Astrocyte (in vitro differentiated cells and primary cell): ENCODE measurements at regions not wholly inside any gene's neighbourhood (a gene's known extent, or its start where the extent isn't known, plus 50 kb on each side); places are given as distances from the start of the nearest gene placed in this dataset.
A peak's percentile ranks its signal among the peaks of the same experiment; 100 is the strongest.

Experiments
- DNase-seq: peaks from one replicate; pipeline ENCODE4 v3.0.0-alpha.2; 2010; ENCODE audit warnings: low read depth
- FAIRE-seq: peaks from 2 replicates; lab custom pipeline; 2011; peaks lifted over from hg19 to GRCh38; lab: Jason Lieb, UNC
- H2AFZ ChIP-seq: 2 replicates; pipeline ENCODE4 v1.6.0; 2012; ENCODE audit warnings: low read depth, low read length, inconsistent platforms
- H3K27ac ChIP-seq: 2 replicates; pipeline ENCODE4 v1.5.1; 2011; ENCODE audit warnings: low read depth, low read length, inconsistent platforms
- H3K27me3 ChIP-seq: 2 replicates; pipeline ENCODE4 v1.6.0; 2011; ENCODE audit warnings: low read length, inconsistent platforms; ENCODE audit not compliant: insufficient read depth
- H3K36me3 ChIP-seq: 2 replicates; pipeline ENCODE4 v1.5.1; 2011; ENCODE audit warnings: low read length, inconsistent platforms; ENCODE audit not compliant: insufficient read depth
- H3K4me1 ChIP-seq: 2 replicates; pipeline ENCODE4 v1.5.1; 2011; ENCODE audit warnings: low read length, inconsistent platforms; ENCODE audit not compliant: insufficient read depth
- H3K4me2 ChIP-seq: 2 replicates; pipeline ENCODE4 v1.6.0; 2012; ENCODE audit warnings: low read length, inconsistent platforms
- H3K4me3 ChIP-seq: 2 replicates; pipeline ENCODE4 v1.5.1; 2011; ENCODE audit warnings: low read depth, mild to moderate bottlenecking, low read length, inconsistent platforms; ENCODE audit not compliant: insufficient read depth
- H3K79me2 ChIP-seq: 2 replicates; pipeline ENCODE4 v1.6.0; 2012; ENCODE audit warnings: mild to moderate bottlenecking, low read length, inconsistent platforms; ENCODE audit not compliant: insufficient read depth
- H3K9ac ChIP-seq: 2 replicates; pipeline ENCODE4 v1.6.0; 2012; ENCODE audit warnings: mild to moderate bottlenecking, low read length, inconsistent platforms
- H3K9me3 ChIP-seq: 2 replicates; pipeline ENCODE4 v1.5.1; 2012; ENCODE audit warnings: low read depth, mild to moderate bottlenecking, low read length, inconsistent platforms; ENCODE audit not compliant: insufficient read depth
- H4K20me1 ChIP-seq: 2 replicates; pipeline ENCODE4 v1.6.0; 2012; ENCODE audit warnings: low read length, inconsistent platforms; ENCODE audit not compliant: insufficient read depth
- H3K27ac Mint-ChIP-seq: one replicate; pipeline ENCODE4 v1.8.0; 2021; ENCODE audit warnings: mild to moderate bottlenecking, mixed read lengths; ENCODE audit not compliant: unreplicated experiment
- H3K27me3 Mint-ChIP-seq: one replicate; pipeline ENCODE4 v1.8.0; 2021; ENCODE audit warnings: low read depth, mixed read lengths; ENCODE audit not compliant: unreplicated experiment
- H3K36me3 Mint-ChIP-seq: one replicate; pipeline ENCODE4 v1.8.0; 2021; ENCODE audit warnings: low read depth, mixed read lengths; ENCODE audit not compliant: unreplicated experiment
- H3K4me1 Mint-ChIP-seq: one replicate; pipeline ENCODE4 v1.8.0; 2021; ENCODE audit warnings: low read depth, mixed read lengths; ENCODE audit not compliant: unreplicated experiment
- H3K4me3 Mint-ChIP-seq: one replicate; pipeline ENCODE4 v1.8.0; 2021; ENCODE audit warnings: mild to moderate bottlenecking, moderate library complexity, mixed read lengths; ENCODE audit not compliant: unreplicated experiment
- H3K9me3 Mint-ChIP-seq: one replicate; pipeline ENCODE4 v1.8.0; 2021; ENCODE audit warnings: mild to moderate bottlenecking, mixed read lengths; ENCODE audit not compliant: unreplicated experiment
- CTCF ChIP-seq: IDR thresholded peaks from 2 replicates; pipeline ENCODE4 v1.5.1; 2011; ENCODE audit warnings: low read depth, mild to moderate bottlenecking, inconsistent platforms, low read length, moderate library complexity; ENCODE audit not compliant: insufficient read depth
- EZH2 ChIP-seq: IDR thresholded peaks from 2 replicates; pipeline ENCODE4 v1.6.1; 2012; ENCODE audit warnings: mild to moderate bottlenecking, low read length, inconsistent platforms; ENCODE audit not compliant: insufficient read depth

GRCh38 chr10:20417791-20418190 lies 479.3 kb downstream of the NEBL start:
- no peaks in the 10 kb centered on the region for H3K79me2 ChIP-seq
- Mint-ChIP-seq H3K9me3 (peaks cover 7% of the 10 kb centered on the region), H3K27ac (no peak overlapping the region), H3K27me3 (no peaks in the 10 kb centered on the region), H3K36me3 (no peaks in the 10 kb centered on the region), H3K4me3 (no peak overlapping the region), H3K4me1 (no peaks in the 10 kb centered on the region)
- no peak overlapping the region for H2AFZ ChIP-seq
- no peak overlapping the region for H3K4me2 ChIP-seq
- H3K9ac ChIP-seq: no peak overlapping the region
- no peak overlapping the region for H3K4me3 ChIP-seq
- H3K9me3 ChIP-seq: no peaks in the 10 kb centered on the region
- DNase-seq (no peak), FAIRE-seq (no peak)
- no peaks in the 10 kb centered on the region for H3K27me3 ChIP-seq
- H3K4me1 ChIP-seq: no peaks in the 10 kb centered on the region
- TF ChIP-seq EZH2 (no peak), CTCF (no peak)
- no peaks in the 10 kb centered on the region for H3K36me3 ChIP-seq
- no peaks in the 10 kb centered on the region for H4K20me1 ChIP-seq
- H3K27ac ChIP-seq: no peak overlapping the region

- TF ChIP-seq CTCF (no peak), EZH2 (no peak)
- no peaks in the 10 kb centered on the region for H3K9me3 ChIP-seq
- no peaks in the 10 kb centered on the region for H3K36me3 ChIP-seq
- no peak overlapping the region for H3K27ac Mint-ChIP-seq
- no peak overlapping the region for H2AFZ ChIP-seq
- FAIRE-seq (no peak), DNase-seq (peak; percentile 12)
- no peak overlapping the region for H3K4me2 ChIP-seq
- no peaks in the 10 kb centered on the region for H3K79me2 ChIP-seq
- H3K4me1 ChIP-seq: no peaks in the 10 kb centered on the region
- no peak overlapping the region for H3K4me3 ChIP-seq
- no peaks in the 10 kb centered on the region for H3K36me3 Mint-ChIP-seq
- H3K4me1 Mint-ChIP-seq: no peaks in the 10 kb centered on the region
- no peaks in the 10 kb centered on the region for H3K27me3 Mint-ChIP-seq
- H4K20me1 ChIP-seq: no peaks in the 10 kb centered on the region
- peaks cover 7% of the 10 kb centered on the region for H3K9me3 Mint-ChIP-seq
- H3K27me3 ChIP-seq: no peaks in the 10 kb centered on the region
- H3K9ac ChIP-seq: no peak overlapping the region
- H3K4me3 Mint-ChIP-seq: no peak overlapping the region
- no peak overlapping the region for H3K27ac ChIP-seq
Measured at GRCh38 chr10:20415684-20416083, 481.4 kb downstream of the NEBL start.

GRCh38 chr10:20407357-20407756 lies 489.8 kb downstream of the NEBL start:
- Mint-ChIP-seq H3K4me1 (no peaks in the 10 kb centered on the region), H3K27ac (no peak overlapping the region), H3K27me3 (no peaks in the 10 kb centered on the region), H3K9me3 (no peaks in the 10 kb centered on the region), H3K36me3 (no peaks in the 10 kb centered on the region), H3K4me3 (no peak overlapping the region)
- Histone ChIP-seq H3K9me3 (no peaks in the 10 kb centered on the region), H3K4me1 (no peaks in the 10 kb centered on the region), H4K20me1 (no peaks in the 10 kb centered on the region), H3K36me3 (no peaks in the 10 kb centered on the region), H3K27me3 (no peaks in the 10 kb centered on the region), H3K27ac (no peak overlapping the region), H3K79me2 (no peaks in the 10 kb centered on the region), H3K4me3 (no peak overlapping the region), H2AFZ (no peak overlapping the region), H3K9ac (no peak overlapping the region), H3K4me2 (no peak overlapping the region)
- FAIRE-seq: no peak
- no peak for DNase-seq
- TF ChIP-seq EZH2: no peak
- TF ChIP-seq CTCF: no peak
